T-helper 1 cell treated with Interleukin-12 subunit alpha and Interleukin-12 subunit beta and Interleukin-4 antibody, amounts not matched to agents 30 ng/mL and 1 ng/mL, for 36 hours (primary cell): ENCODE measurements at regions not wholly inside any gene's neighbourhood (a gene's known extent, or its start where the extent isn't known, plus 50 kb on each side); places are given as distances from the start of the nearest gene placed in this dataset.

ENCODE experiments used
- intact Hi-C: fragments of 100-400 bp; cut with micrococcal nuclease; formaldehyde crosslinking; loops from one replicate; pipeline ENCODE4 v1.15.1; 2024

- intact Hi-C loops, result no loop called here
These were observed 357.4 kb upstream of the GULP1 start for GRCh38 chr2:187934236-187934635.

- intact Hi-C loops, result no loop called here
These were observed 357.0 kb upstream of the GULP1 start for GRCh38 chr2:187934692-187935091.

- intact Hi-C loops, result no loop called here
These were observed 356.5 kb upstream of the GULP1 start for GRCh38 chr2:187935126-187935525.

GRCh38 chr2:187936228-187936627 lies 355.4 kb upstream of the GULP1 start:
- intact Hi-C loops, result no loop called here

- intact Hi-C loops, result no loop called here
These were observed 352.5 kb upstream of the GULP1 start for GRCh38 chr2:187939180-187939579.

GRCh38 chr2:187942876-187943275 lies 348.8 kb upstream of the GULP1 start:
- intact Hi-C loops, result no loop called here

- intact Hi-C loops, result no loop called here
These were observed 347.8 kb upstream of the GULP1 start for GRCh38 chr2:187943772-187944369.

- intact Hi-C loops, result no loop called here
These were observed 341.8 kb upstream of the GULP1 start for GRCh38 chr2:187949859-187950258.

GRCh38 chr2:187951470-187952218 lies 340.0 kb upstream of the GULP1 start:
- intact Hi-C loops, result no loop called here

- intact Hi-C loops, result no loop called here
These were observed 334.7 kb upstream of the GULP1 start for GRCh38 chr2:187956906-187957534.

- intact Hi-C loops, result no loop called here
These were observed 331.9 kb upstream of the GULP1 start for GRCh38 chr2:187959821-187960220.

GRCh38 chr2:187962538-187962937 lies 329.1 kb upstream of the GULP1 start:
- intact Hi-C loops, result no loop called here

GRCh38 chr2:187964746-187965145 lies 326.9 kb upstream of the GULP1 start:
- intact Hi-C loops, result no loop called here

GRCh38 chr2:187966924-187967323 lies 324.8 kb upstream of the GULP1 start:
- intact Hi-C loops, result no loop called here

- intact Hi-C loops, result no loop called here
These were observed 319.8 kb upstream of the GULP1 start for GRCh38 chr2:187971893-187972292.

- intact Hi-C loops, result no loop called here
These were observed 315.3 kb upstream of the GULP1 start for GRCh38 chr2:187976259-187976985.

- intact Hi-C loops, result no loop called here
These were observed 314.7 kb upstream of the GULP1 start for GRCh38 chr2:187976986-187977333.

GRCh38 chr2:187978356-187978755 lies 313.3 kb upstream of the GULP1 start:
- intact Hi-C loops, result no loop called here

GRCh38 chr2:187982668-187983067 lies 309.0 kb upstream of the GULP1 start:
- intact Hi-C loops, result no loop called here

- intact Hi-C loops, result no loop called here
These were observed 306.5 kb upstream of the GULP1 start for GRCh38 chr2:187985195-187985594.

GRCh38 chr2:187985923-187986322 lies 305.8 kb upstream of the GULP1 start:
- intact Hi-C loops, result no loop called here
